Activated CD8-positive, alpha-beta memory T cell treated with anti-CD3 and anti-CD28 coated beads, Interleukin-2, amount 50 U/mL, for 4 hours (primary cell): ENCODE measurements at regions not wholly inside any gene's neighbourhood (a gene's known extent, or its start where the extent isn't known, plus 50 kb on each side); places are given as distances from the start of the nearest gene placed in this dataset.
"Not testable (repeated sequence)": the region's sequence is repeated elsewhere in the genome, so short reads cannot be mapped to it uniquely, and the experiment has no call there.

Experiments used
- DNase-seq: peaks from one replicate; pipeline ENCODE4 v3.0.0-alpha.2; 2020

DNA sequence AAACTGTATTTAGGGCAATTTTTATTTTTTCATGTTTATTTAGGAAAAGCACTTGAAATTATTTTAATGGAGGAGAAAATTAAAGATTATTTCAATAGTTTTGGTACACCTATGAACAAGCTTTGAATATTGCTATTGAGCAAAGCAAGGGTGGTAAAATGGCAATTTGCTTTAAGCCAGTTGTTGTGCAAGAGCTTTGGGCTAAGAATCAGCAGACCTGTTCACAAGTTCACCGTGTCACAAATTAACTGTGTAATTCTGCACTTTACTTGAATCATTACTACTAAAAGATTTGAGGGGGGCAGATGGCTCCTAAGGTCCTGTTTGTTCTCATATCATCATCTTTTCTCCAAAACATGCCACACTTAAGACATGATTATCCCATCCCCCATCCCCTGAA lies 238.9 kb upstream of the GBE1 start:
- DNase-seq, result no peak

DNA sequence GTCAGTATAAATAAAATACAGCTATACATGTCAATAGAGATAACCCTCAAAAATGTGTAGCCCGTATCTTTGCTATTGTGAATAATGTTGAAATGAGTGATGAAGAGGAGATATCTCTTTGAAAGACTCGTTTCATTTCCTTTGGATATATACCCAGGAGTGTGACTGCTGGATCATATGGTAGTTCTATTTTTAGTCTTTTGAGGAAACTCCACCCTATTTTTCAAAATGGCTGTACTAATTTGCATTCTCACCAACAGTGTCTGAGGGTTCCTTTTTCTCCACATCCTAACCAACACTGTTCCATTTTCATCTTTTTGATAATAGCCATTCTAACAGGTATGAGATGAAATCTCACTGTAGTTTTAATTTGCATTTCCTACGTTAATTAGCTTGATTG lies 237.5 kb upstream of the GBE1 start:
- no peak for DNase-seq

DNA sequence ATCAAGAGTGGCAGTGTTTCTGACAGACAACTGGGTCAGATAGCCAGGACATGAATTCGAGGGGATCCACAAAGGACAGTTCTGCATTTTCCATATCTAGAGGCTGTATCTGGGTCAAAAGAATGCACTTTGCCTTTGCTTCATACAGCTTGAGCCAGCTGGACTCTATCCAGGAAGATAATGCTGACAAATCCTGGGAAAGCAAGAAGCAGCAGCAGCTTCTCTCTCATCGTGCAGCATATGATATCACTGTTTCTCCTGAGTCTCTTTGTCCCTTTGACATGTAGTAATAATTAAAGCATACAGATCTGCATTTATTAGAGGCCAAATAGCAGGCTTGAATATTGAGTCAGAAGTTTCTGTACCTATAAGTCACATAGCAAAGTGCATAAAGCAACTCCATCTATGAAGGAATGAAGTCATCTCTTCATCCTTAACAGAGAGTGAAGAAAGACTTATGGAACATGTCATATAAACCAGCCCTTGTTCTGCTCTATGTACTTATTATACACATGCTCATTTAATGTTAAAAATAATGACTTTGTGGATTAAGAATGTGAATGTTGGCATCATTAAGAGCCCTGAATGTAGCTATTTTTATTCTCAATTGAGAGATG lies 236.8 kb upstream of the GBE1 start:
- no peak for DNase-seq

DNA sequence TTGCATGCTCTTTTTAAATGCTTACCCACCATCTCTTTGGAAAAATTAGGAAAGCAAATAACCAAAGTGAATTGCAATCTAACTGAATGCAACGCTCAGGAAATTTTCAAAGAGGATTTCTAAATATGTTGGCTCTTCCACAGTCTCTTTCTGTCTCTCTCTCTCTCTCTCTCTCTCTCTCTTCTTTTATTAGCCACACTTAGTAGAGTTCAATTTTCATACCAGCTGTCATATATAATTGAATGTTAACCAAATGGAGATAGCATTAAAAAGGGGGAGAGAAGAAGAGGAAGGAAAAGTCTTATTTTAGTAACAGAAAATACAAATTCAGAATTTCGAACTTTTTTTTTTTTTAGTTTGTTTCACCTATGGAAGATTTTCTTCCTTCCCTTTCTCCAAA lies 235.9 kb upstream of the GBE1 start:
- DNase-seq, result no peak

DNA sequence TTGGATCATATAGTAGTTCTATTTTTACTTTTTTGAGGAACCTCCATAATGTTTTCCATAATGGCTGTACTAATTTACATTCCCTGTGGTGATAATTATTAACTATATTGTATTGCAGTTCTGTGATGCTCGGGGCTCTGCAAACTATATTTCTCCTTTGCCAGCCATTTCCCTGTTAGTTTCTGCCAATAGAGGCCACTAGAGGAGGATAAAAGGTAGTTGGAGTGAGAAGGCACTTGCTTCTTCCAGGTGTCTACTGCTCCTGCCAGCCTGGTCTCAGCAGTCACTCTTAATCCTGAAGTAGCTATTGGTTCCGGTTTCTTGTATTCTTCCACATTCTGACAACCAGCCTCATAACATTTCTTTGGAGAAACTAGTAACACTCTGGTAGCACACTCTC lies 233.9 kb upstream of the GBE1 start:
- DNase-seq, result no peak

DNA sequence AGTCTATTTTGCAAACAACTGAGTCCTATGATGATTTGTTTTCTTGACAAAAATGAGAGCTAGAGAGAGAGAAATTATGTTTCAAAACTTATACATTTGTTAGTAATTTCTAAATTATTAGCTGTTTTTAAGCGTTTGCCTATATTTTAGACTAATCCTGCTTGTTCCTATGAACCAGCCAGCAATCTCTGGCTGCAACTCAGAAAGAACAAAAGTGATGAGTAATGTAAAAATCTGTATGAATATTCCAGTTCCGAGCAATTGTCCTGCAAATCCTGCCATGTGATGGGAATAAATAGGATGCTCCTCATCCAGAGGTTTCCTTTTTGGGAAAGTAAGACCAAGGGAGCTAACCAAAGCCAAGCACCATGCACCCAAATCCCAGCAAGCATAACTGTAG lies 228.3 kb upstream of the GBE1 start:
- no peak for DNase-seq

DNA sequence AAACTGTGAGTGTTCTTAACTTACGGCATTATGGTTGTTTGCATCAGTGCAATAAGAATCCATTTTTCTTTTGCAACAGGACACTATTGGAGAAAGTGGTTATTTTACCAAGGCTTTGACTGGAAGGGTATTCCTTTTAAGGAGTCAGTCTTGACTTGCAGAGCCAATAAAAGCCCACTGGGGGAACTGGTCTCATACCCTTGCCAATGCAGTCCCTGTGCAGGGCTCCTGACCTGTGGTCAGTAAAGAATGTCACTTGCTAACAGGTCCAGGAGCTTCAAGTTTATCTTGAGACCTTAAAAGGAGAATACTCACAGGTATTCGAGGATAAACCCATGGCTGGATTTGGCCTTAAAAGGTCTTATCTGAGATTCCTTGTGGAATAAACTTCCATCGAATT lies 227.8 kb upstream of the GBE1 start:
- no peak for DNase-seq

DNA sequence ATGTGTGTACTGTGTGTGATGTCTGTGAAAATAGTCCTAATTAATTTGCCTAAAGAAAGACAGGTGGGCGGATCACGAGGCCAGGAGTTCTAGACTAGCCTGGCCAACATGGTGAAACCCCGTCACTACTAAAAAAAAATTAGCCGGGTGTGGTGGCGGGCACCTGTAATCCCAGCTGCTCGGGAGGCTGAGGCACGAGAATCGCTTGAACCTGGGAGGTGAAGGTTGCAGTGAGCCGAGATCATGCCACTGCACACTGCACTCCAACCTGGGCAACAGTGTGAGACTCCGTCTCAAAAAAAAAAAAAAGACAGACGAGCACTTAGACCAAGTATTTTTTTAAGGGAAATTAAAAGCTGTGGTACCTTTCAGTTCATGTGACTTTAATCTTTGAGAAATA lies 226.0 kb upstream of the GBE1 start:
- DNase-seq, result not testable (repeated sequence)

DNA sequence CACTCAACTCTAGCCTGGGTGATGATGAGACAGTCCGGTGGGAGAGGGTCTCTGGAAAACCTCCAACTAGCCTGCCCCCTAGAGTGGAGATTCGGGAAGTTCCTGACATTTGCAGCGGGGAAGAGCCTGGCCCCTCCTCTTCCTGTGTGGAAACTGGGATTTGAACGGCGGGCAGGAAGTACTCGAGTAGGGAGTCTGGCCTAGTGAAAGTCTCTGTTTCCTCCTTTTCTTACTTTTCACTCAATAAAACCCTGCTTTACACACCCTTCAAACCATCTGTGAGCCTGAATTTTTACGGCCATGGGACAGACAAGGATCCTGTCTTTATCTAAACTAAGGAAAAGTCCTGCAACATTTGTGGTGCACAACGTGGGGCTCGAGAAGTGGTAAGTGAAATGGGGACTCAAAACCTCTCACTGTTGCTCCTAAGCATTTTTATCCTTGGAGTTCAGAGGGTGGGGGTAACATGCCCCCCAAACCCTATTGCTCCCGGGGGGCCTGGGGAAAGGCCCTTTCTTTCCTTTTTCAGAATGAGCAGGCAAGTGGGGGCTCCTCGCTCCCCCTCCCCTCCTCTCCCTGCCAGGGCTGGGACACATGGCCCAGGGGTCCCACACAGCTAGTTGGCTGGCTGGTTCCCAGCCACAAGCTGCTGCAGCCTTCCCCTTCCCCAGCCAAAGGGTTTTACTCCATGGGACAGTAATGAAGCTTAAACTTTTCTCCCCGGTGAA lies 224.7 kb upstream of the GBE1 start:
- no peak for DNase-seq

DNA sequence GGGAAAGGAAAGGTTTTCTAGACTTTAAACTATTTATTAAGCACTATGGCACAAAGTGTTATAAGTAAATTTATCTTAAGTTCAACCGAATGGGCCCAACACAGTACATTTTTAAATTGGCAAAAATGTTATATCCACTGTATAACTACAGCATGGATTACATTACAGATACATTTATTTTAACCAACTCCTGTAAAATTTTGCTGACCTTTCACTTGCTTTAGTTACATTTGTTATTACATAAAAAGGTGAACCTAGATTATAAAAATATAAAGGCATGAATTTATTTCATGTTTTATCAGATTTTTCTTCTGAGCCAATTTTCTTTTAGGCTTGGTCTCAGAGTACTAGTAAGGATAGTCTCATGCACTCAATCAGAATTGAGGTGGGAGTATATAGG lies 221.9 kb upstream of the GBE1 start:
- no peak for DNase-seq

DNA sequence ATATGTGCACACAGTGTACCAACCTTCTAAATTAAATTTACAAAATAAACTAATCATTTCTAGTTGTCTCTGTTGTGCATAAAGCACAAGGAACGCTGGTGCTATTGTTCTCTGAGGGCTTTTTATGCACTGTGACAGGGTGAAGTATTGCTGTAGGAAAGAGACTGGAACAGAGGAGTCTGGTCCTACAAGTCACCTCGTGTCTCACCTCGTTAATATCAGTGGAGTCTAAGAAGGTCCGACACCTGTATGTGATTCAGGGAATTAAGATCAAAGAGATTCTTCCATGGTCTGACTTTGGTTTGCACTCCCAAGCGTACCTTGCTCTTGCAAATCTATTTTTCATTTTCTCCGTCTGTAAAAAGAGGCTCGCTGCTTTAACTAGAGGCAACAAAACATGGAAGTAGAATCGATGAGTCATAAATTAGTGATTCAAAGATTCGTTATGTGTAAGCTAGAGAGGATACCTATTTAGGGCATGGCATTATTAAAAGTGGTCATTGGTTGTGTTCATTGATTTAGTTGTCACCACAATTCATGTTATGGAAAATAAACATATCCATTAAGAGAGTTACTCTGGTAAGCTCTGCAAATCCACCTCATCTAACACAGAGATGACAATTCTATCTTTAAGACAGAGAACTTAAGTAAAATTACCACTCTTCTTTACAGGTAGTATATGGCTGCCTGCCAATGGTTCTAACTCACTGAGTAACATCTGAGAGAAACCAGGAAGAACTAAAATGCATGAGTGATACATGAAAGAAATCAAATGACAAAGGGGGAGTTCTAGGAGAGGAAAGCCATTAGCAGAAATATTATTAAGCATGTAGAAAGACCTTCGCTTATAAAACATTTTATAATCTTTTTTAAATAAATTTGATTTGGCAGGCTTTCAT lies 219.4 kb upstream of the GBE1 start:
- no peak for DNase-seq

DNA sequence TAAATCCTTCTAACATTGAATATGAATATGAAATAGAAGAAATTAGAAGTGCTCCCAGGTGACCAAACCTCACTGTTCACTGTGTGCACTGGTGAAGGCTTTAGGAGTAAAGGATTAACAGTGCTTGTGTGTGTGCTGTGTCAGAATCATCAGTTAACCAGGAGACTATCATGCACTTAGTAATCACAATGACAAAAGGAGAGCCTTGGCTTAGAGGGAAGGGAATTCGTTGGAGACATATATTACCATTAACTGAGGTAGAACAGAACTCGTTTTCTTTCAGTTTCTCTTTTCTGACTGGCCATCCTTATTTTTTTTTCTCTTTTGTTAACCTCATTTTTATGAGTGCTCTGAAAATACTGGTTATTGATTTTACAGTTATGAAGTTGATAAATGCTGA lies 213.3 kb upstream of the GBE1 start:
- no peak for DNase-seq

DNA sequence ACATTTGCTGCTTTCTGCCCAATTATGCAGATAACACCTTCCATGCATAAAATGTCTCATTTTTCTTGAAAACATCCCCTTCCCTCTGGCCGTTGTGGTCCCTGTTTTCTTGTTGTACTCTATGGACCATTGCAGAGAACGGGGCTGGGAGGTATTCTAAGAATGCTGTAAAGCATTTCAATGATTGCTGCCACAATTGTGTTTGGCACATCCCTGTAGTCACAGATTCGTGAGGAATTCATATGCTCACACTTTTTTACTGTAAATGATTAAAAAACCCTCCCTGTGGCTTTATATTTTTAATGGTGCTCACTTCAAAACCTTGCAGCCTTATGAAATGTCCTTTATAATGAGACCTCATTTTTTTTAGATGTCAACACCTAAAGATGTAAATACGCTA lies 207.2 kb upstream of the GBE1 start:
- no peak for DNase-seq

DNA sequence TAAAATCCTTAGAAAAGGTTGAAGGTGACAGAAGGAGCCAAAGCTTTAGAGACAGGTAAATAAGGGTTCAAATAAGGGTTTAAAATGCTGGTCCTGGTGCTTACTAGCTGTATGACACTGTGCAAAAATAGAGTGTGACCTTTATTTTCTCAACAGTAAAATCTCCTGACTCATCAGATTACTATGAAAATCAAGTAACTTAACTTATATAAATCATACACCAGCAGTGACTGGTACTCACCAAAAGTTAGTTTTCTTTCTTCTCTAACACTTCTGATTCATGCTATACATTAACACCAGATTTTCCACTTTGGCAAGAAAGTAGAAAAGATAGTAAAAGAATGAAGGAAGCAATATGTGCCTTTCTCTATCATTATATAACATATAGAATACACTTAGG lies 205.9 kb upstream of the GBE1 start:
- no peak for DNase-seq

DNA sequence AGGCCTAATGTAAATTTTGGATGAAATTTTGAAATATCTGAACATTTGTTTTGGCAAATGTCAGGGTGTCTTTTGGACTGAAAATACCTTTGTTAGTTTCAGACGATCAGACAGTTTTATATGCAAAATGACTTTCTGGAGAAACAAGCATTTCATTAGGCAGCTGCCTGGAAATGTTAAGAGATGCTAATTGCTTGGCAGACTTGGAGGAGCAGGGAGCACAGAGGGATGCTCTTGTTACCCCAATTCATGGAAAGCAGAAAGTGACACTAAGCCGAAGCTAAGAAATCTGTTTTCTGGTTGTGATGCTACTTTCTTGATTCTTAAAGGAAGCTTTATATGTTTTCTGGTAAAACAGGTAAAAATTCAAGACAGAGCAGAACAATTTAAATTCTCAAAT lies 204.3 kb upstream of the GBE1 start:
- no peak for DNase-seq

DNA sequence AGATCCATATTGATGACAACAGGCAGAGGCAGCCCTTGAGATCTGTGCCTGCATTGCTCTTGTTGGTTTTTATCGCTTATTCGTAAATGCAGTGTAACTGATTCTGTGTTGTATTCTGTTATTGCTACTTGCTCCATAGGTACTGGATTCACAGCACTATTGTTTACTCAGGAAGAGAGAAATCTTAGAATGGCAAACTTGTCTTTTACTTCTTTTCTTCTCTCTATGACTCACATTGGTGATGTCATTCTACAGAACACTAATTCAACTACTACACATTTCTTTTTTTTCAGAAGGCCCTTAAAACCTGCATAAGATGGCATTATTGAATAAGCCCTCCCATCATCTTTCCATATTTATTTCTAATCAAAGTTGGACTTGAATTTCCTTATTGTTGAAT lies 201.0 kb upstream of the GBE1 start:
- no peak for DNase-seq

DNA sequence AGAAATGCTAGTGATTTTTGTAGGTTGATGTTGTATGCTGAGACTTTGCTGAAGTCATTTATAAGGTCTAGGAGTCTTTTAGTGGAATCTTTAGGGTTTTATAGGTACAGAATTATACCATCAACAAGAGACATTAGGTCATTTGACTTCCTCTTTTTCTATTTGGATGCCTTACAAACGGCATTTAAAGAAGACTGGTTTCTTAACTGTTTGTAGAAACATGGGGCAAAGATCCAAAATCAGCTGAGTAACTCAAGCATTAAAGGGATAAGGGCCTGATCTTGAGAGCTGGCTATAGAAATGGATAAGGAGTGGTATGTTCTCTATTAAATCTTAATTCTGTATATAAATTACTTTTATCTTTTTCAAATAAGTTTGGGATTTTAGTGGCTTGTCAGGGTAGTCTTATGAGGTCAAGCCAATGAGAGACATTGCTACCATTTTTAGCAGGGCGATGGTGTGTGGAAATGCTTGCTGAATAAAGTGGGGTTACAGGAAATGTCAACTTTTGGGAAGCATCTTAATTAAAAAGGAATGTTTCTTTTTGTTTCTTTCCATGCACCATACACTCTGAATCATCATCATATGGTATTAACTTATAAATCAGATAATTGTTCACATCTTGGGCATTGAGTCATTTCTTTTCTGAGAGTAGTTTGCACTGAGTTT lies 197.7 kb upstream of the GBE1 start:
- DNase-seq, result no peak

DNA sequence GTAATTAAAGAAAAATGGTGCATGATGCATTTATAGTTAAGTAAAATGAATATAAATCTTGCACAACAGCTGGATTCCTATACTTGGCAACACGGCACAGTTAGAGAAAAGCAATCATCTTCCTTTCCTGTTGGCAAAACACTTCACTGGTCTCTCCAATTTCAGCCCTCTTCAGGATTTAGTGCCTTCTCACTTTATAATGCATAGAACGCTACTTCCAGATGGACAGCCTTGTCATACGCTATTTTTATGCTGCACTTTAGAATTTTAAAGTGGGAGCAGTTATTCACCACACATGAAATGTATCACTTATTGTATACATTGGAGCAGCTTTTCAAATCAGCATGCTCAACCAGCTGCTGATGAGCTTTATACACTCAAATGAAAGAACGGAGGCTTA lies 194.4 kb upstream of the GBE1 start:
- DNase-seq, result no peak

DNA sequence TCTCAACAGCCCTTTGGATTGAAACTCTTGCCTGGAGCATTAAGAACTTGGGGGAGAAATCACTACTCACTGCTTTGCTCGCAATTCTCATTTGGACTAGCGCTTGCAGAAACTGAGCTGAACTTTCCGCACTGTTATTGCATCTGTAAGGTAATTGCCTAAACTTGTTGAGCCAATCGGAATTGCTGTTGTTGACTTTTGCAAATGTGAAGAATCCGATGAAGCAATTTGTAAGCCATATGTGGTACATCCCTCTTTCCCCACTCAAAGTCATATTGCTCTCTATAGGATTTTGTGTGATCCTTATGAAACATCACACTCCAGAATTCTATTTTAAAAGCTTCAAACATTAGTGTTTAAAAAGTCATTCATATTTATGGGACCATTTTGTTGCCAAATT lies 191.7 kb upstream of the GBE1 start:
- DNase-seq, result no peak

DNA sequence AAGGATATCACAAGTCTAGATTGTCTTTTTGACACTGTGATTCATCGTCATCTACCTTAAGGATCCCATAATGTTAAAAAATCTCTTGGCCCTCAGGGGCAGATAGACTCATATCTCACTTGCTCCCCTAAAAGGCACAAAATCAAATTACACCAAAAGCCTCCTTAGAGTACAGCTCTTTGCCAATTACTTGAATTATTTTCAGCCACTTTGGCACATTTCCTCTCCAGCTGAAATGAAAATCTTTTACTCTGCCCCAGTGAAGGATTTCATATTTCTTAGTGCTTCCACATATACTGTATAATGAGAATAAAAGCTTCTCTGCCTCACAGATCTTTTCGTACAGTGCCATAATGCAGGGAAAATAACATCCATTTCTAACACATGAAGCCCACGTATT lies 190.7 kb upstream of the GBE1 start:
- DNase-seq, result no peak

DNA sequence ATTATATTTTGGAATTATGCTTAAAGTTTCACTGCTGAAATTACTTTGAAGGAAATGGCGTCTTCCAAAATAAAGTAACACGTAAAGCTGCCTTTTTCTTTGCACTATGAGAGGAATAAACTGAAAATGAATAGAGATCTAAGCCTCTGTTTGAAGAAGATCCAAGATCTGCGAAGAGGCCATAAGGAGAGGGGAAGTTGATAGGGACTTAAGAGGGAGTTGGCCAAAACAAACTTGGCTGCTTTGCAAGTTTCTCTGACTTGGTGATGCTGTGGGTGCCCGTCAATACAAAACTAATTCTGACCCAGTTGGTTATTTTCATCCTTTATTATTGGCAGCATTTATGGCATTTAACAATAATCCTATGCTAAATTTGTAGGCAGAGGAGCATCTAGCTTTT lies 190.2 kb upstream of the GBE1 start:
- no peak for DNase-seq

DNA sequence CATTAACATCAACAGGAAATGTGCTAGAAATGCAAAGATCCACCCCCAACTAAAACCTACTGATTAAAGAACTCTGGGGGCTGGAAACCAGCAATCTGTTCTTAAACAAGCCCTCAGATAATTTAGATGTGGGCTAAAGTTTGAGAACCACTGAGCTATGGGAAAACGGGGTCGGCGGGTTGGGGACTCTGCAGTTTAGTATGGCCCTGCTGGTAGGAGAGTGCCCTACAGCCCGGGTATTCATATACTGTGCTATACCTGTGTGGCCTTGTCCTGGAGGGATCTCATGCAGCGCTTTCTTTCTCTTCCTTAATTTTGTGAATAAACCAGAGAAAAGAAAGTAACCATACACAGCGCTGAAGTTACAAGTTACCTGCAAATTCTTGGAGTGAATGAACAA lies 189.7 kb upstream of the GBE1 start:
- no peak for DNase-seq

DNA sequence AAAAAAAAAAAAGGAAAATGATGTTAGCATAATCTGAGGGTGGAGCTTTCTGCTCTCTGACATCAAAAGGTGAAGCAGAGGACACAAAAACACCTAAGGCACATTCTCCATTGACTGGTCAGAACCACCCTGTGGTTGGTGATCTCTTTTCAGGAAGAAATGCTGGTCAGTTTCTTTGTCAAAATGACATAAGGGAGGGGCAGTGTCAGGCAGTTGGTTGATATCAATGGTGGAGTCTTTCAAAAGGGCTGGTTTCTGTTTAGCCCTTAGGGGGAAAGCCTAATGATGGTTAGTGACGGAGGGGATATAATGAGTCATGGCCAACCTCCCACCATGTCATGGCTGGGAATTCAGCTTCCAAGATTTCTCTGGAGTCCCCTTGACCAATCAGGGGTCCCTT lies 185.9 kb upstream of the GBE1 start:
- no peak for DNase-seq

DNA sequence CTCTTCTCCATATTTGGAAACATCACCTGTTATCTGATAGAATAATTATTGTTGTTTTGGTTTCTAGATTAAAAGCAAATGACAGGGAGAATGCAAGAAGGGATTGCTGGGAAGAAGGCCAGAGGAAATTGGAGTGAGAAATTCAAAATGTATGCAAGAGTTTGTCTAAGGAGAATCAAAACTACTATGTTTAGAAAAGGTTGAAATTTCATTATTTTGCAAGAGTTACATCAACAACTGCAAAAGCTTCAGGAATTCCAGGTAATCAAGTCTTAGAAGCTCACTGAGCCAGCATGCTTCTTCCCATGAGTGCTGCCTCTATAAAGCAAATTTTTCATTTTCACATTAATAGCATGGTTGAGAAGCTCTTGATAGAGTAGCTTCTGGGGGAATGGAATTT lies 177.2 kb upstream of the GBE1 start:
- no peak for DNase-seq
